ENCODE measurements at regions not wholly inside any gene's neighbourhood (a gene's known extent, or its start where the extent isn't known, plus 50 kb on each side); places are given as distances from the start of the nearest gene placed in this dataset.
"Not testable (repeated sequence)": the region's sequence is repeated elsewhere in the genome, so short reads cannot be mapped to it uniquely, and the experiment has no call there.

DNA sequence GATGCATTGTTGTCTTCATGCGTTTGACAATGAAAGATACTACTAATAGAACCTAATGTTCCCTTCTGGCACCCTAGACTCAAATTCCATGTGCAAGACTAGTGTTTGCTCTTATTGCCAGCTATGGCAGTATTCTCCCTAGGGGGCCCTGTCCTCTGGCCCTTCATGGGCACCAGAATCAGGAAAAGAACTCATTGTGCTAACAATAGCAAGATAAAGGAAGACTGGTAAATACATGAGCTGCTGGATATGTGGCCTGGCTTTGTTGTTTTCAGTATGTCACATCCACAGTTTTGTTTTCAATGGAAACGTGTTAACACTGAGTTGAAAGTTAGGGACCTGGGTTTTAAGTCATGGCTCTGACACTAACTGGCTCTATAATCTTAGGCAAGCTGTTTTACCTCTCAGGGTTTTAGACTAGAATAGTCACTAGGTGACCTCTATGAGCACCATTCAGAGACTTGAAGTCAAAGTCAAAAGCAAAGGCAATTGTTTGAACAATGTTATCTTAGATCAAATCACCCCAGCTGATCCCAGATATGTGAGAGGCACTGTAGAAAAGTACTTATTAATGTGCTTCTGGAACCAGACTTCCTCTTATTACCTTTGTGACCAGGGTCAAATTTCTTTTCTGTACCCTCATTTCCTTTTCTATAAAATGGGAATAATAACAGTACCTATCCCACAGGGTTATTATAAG, 253.7 kb upstream of the DIAPH2 start:
- DNase-seq (ENCODE audit: low read depth) = no peak

GRCh38 chrX:96432647-96433046, 252.0 kb upstream of the DIAPH2 start:
- no peak for DNase-seq (ENCODE audit: low read depth)

GRCh38 chrX:96433409-96434077, 251.1 kb upstream of the DIAPH2 start:
- DNase-seq (ENCODE audit: low read depth) = no peak

- no peak for DNase-seq (ENCODE audit: low read depth)
Measured at GRCh38 chrX:96435378-96436035, 249.1 kb upstream of the DIAPH2 start.

DNA sequence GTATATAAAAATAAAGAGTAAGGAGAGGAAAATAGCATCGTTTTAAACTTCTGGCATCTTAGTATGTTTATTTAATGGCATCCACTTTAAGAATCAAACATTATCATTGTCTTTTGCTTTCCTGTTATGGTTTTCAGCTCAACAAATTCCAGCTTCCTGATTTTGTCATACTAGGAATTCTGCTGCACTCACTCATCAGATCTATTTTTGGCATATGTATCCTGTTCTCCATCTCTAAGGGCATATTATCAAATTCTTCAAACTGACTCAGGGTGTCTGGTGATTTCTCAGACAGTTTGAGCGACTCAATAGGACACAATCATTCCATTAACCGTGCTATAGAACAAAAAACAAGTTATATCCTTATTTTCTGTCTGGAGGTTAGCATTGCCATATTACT, 248.5 kb upstream of the DIAPH2 start:
- peak; percentile 70 for DNase-seq (ENCODE audit: low read depth)

DNA sequence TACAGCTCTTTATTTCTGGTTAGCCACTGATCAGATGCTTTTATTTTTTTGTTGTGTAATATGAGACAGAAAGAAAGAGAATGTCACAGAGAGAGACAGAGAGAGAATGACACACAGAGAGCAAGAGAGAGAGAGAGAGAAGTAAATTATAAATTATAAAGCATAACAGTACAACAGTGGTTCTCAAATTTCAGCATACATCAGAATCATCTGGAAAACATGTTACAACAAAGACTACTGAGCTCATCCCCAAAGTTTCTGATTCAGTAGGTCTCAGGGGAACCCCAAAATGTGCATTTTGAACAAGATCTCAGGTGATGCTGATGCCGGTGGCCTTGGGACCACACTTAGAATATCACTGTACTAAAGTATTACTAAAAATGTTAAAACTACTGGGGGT, 245.8 kb upstream of the DIAPH2 start:
- peak; percentile 15 for DNase-seq (ENCODE audit: low read depth)

DNA sequence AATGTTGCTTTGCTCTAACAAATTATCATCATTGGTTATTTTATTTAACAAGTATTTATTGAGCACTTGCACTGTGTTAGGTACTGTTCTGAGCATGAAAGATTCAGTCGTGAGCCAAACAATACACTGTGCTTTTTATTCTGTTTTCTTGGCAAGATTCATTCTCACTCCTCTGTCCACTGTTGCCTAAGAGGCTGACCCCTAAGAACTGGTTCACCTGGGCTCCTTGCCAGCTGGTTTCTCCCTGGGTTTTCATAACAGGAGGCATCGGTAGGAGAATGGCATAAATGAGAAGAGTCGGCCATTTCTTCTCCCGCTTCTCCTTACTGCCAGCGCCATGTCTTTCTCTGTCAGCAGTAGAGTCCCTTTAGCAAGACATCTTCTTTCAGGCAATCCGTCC, 243.7 kb upstream of the DIAPH2 start:
- no peak for DNase-seq (ENCODE audit: low read depth)

GRCh38 chrX:96445531-96446065, 239.0 kb upstream of the DIAPH2 start:
- DNase-seq (ENCODE audit: low read depth) = no peak

GRCh38 chrX:96446524-96446923, 238.1 kb upstream of the DIAPH2 start:
- no peak for DNase-seq (ENCODE audit: low read depth)

DNA sequence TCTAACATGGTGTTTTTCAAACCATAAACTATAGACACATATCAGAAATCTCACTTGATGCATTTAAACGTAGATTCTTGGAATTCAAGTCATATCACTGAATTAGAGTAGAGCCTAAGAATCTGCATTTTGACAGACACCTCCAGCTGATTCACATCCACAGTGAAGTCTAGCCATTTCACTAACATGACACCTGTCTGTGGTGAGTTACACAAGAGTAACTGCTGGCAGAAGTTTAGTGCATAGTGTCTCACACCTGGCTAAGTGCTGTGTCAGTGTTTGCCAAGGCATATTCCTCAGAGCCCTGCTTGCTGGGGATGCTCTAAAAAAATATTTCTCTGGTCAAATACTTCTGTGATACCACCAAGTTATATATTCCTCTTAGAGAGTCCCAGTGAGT, 237.5 kb upstream of the DIAPH2 start:
- peak; percentile 34 for DNase-seq (ENCODE audit: low read depth)

- DNase-seq (ENCODE audit: low read depth) = no peak
Measured at GRCh38 chrX:96449191-96449590, 235.5 kb upstream of the DIAPH2 start.

GRCh38 chrX:96449896-96450295, 234.7 kb upstream of the DIAPH2 start:
- peak; percentile 35 for DNase-seq (ENCODE audit: low read depth)

- no peak for DNase-seq (ENCODE audit: low read depth)
Measured at GRCh38 chrX:96453139-96453538, 231.5 kb upstream of the DIAPH2 start.

GRCh38 chrX:96455078-96455477, 229.6 kb upstream of the DIAPH2 start:
- peak; percentile 20 for DNase-seq (ENCODE audit: low read depth)

DNA sequence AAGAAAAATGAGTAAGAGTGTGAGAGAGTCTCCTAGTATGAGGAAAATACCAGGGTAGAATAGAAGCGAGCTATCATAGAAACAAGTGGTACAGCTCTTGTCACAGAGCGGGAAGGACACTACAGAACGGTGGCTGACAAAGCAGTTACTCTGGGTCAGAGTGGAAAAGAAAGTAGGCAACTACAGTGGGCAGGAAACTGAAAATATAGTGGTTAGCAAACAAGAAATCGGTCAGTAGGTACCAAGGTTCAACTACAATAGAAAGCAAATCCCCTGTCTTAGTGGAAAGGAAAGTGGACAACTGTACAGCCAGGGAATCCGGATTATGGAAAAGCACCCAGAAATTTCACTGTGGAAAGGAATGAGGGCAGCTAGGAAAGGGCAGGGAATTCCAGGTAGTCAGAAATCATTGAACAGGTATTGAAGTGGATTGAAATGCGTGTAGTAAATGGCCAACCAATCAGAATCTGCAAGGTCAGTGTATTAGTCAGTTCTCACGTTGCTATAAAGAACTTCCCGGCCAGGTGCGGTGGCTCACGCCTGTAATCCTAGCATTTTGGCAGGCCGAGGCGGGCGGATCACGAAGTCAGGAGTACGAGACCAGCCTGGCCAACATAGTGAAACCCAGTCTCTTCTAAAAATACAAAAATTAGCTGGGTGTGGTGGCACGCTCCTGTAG, 219.6 kb upstream of the DIAPH2 start:
- no peak for DNase-seq (ENCODE audit: low read depth)

DNA sequence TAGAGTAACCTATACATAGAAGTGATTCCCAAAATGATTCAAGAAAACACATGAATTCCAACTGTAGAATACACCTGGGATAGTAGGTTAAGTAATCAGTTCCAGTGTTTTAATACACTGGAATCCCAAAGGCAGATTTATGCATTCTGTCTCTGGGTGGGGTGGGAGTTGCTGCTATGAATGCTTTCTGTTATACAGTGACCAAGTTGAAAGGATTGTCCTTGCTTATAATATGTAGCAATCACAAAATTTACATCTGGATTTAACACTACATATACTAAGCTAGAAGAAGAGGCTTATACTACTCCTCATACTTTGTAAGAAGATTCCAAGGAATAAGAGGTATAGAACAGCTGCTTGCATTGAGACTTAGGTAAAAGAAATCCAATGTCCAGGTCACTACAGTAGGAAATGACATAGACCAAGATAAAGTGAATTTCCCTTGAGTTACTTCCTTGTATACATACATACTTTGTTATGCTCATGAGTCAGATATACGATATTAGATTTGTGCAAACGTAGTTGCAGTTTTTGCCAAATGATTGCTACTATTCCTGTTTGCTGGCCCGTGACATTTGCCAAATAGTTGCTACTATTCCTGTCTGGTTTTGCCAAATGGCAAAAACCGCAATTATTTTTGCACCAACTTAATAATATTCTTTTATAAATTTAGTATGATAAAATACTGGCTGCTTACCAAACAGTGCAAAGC, 210.5 kb upstream of the DIAPH2 start:
- DNase-seq (ENCODE audit: low read depth) = no peak

- no peak for DNase-seq (ENCODE audit: low read depth)
Measured at GRCh38 chrX:96474741-96475125, 209.9 kb upstream of the DIAPH2 start.

- DNase-seq (ENCODE audit: low read depth) = no peak
Measured at GRCh38 chrX:96480081-96480480, 204.6 kb upstream of the DIAPH2 start.

DNA sequence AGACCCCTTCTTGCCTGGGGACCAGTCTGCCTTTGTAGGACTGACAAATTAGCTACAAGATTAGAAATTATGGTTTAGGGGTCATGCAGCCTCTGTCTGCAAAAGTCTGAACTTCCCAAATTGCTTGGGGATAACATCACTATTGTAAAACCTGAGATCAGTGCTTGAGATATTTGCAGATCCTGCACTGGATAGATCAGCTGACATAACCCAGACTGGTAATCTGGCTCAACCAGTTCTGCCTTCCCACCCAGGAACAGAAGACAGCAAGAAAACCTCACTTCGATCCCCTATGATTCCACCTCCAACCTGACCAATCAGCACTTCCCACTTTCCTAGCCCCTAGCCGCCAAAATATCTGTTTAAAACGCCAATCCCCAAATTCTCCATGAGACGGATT, 202.8 kb upstream of the DIAPH2 start:
- no peak for DNase-seq (ENCODE audit: low read depth)

GRCh38 chrX:96483647-96484160, 200.9 kb upstream of the DIAPH2 start:
- no peak for DNase-seq (ENCODE audit: low read depth)

DNA sequence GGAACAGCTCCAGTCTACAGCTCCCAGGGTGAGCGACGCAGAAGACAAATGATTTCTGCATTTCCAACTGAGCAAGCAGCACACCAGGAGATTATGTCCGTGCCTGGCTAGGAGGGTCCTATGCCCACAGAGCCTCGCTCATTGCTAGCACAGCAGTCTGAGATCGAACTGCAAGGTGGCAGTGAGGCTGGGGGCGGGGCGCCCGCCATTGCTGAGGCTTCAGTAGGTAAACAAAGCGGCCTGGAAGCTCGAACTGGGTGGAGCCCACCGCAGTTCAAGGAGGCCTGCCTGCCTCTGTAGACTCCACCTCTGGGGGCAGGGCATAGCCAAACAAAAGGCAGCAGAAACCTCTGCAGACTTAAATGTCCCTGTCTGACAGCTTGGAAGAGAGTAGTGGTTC, 198.0 kb upstream of the DIAPH2 start:
- DNase-seq (ENCODE audit: low read depth) = not testable (repeated sequence)
